Stimulated activated CD4-positive, alpha-beta T cell treated with anti-CD3 and anti-CD28 coated beads, Interleukin-12 subunit alpha, Interleukin-12 subunit beta, amount 100 ng/mL, for 48 hours (primary cell): ENCODE measurements at regions not wholly inside any gene's neighbourhood (a gene's known extent, or its start where the extent isn't known, plus 50 kb on each side); places are given as distances from the start of the nearest gene placed in this dataset.
"Not testable (repeated sequence)": the region's sequence is repeated elsewhere in the genome, so short reads cannot be mapped to it uniquely, and the experiment has no call there.

Experiments used
- DNase-seq, 3 donors: peaks; one replicate each; pipeline ENCODE4 v3.0.0-alpha.2; 2020; ENCODE audit warnings: low read depth in 2 of 3, low spot score in 1 of 3

- no peak for DNase-seq
Measured at GRCh38 chr21:15275615-15276235, 210.9 kb upstream of the NRIP1 start.

- DNase-seq, result no peak
Measured at GRCh38 chr21:15276243-15276642, 211.4 kb upstream of the NRIP1 start.

GRCh38 chr21:15277466-15277865 is 212.7 kb upstream of the NRIP1 start:
- DNase-seq, result no peak

- DNase-seq, result no peak
Measured at GRCh38 chr21:15278279-15278678, 213.5 kb upstream of the NRIP1 start.

GRCh38 chr21:15278851-15279250 is 214.1 kb upstream of the NRIP1 start:
- DNase-seq, result no peak

GRCh38 chr21:15279482-15279881 is 214.7 kb upstream of the NRIP1 start:
- no peak for DNase-seq

GRCh38 chr21:15281714-15282113 is 216.9 kb upstream of the NRIP1 start:
- no peak for DNase-seq

GRCh38 chr21:15282665-15283064 is 217.9 kb upstream of the NRIP1 start:
- DNase-seq, result no peak

- no peak for DNase-seq
Measured at GRCh38 chr21:15283138-15283537, 218.3 kb upstream of the NRIP1 start.

- DNase-seq, result no peak
Measured at GRCh38 chr21:15283789-15284188, 219.0 kb upstream of the NRIP1 start.

- DNase-seq, result no peak
Measured at GRCh38 chr21:15285556-15285955, 220.8 kb upstream of the NRIP1 start.

GRCh38 chr21:15289246-15289645 is 224.4 kb upstream of the NRIP1 start:
- DNase-seq, result no peak

GRCh38 chr21:15289896-15290841 is 225.4 kb upstream of the NRIP1 start:
- DNase-seq, result no peak

- no peak for DNase-seq
Measured at GRCh38 chr21:15291621-15292266, 226.9 kb upstream of the NRIP1 start.

GRCh38 chr21:15293240-15293639 is 228.4 kb upstream of the NRIP1 start:
- no peak for DNase-seq

GRCh38 chr21:15295875-15296274 is 231.1 kb upstream of the NRIP1 start:
- DNase-seq, result no peak

GRCh38 chr21:15297824-15298223 is 233.0 kb upstream of the NRIP1 start:
- no peak for DNase-seq

- no peak for DNase-seq
Measured at GRCh38 chr21:15298306-15298705, 233.5 kb upstream of the NRIP1 start.

- DNase-seq, result not testable (repeated sequence)
Measured at GRCh38 chr21:15298755-15299154, 234.0 kb upstream of the NRIP1 start.

- DNase-seq, result no peak
Measured at GRCh38 chr21:15300131-15300530, 235.3 kb upstream of the NRIP1 start.

GRCh38 chr21:15301014-15301413 is 236.2 kb upstream of the NRIP1 start:
- DNase-seq, result no peak

GRCh38 chr21:15301736-15302135 is 236.9 kb upstream of the NRIP1 start:
- no peak for DNase-seq
